ENCODE measurements at regions not wholly inside any gene's neighbourhood (a gene's known extent, or its start where the extent isn't known, plus 50 kb on each side); places are given as distances from the start of the nearest gene placed in this dataset.

- DNase-seq (ENCODE audit: low read depth), result no peak
These were observed 263.5 kb downstream of the ZEB1 start for GRCh38 chr10:31582365-31583052.

GRCh38 chr10:31581741-31582323, 262.8 kb downstream of the ZEB1 start:
- DNase-seq (ENCODE audit: low read depth), result no peak

- DNase-seq (ENCODE audit: low read depth), result no peak
These were observed 261.6 kb downstream of the ZEB1 start for GRCh38 chr10:31580646-31581045.

All from activated T-cell treated with anti-CD3 and anti-CD28 coated beads for 1 hour (primary cell).